PC-9 (cell line): ENCODE measurements at regions not wholly inside any gene's neighbourhood (a gene's known extent, or its start where the extent isn't known, plus 50 kb on each side); places are given as distances from the start of the nearest gene placed in this dataset.

Experiments
- BruUV-seq: library from RNA; stranded (reverse); fragments of 400-500 nt; replicated peaks from 2 replicates; lab custom pipeline; 2021; lab: Mats Ljungman, UMichigan
- CTCF ChIA-PET: fragments of 300-600 bp; sonication (Branson Sonifier 250); formaldehyde crosslinking; loops from one replicate; lab custom pipeline; 2022; ENCODE audit warnings: antibody characterized with exemption; lab: Charles Lee
- POLR2A ChIA-PET: fragments of 300-600 bp; sonication (Branson Sonifier 250); formaldehyde crosslinking; loops from one replicate; lab custom pipeline; 2022; ENCODE audit warnings: antibody characterized with exemption; ENCODE audit not compliant: unreplicated experiment; lab: Charles Lee
- DNase-seq, 2 experiments: peaks; one replicate each; pipeline versions ENCODE4 v3.0.0 to v3.0.0-alpha.2; 2015 to 2022; ENCODE audit warnings: mixed read lengths in 1 of 2
- H2AFZ ChIP-seq: fragments of 200-600 bp; sonication (generic); 2 replicates; pipeline ENCODE4 v1.8.1; 2017; ENCODE audit warnings: antibody characterized with exemption
- H3F3A ChIP-seq: fragments of 200-600 bp; sonication (generic); 2 replicates; pipeline ENCODE4 v1.8.1; 2017; ENCODE audit warnings: antibody characterized with exemption, mild to moderate bottlenecking, low read depth; ENCODE audit not compliant: insufficient read depth
- H3K27ac ChIP-seq: fragments of 200-600 bp; sonication (generic); 2 replicates; pipeline ENCODE4 v1.6.1; 2016; ENCODE audit warnings: mixed run types
- H3K27me3 ChIP-seq: fragments of 200-600 bp; sonication (generic); 2 replicates; pipeline ENCODE4 v1.6.1; 2016; ENCODE audit warnings: low read depth, mixed run types; ENCODE audit not compliant: insufficient read depth
- H3K36me3 ChIP-seq: fragments of 200-600 bp; sonication (generic); 2 replicates; pipeline ENCODE4 v1.6.1; 2016; ENCODE audit warnings: low read depth, mixed run types
- H3K4me1 ChIP-seq: fragments of 200-600 bp; sonication (generic); replicated peaks from 2 replicates; pipeline ENCODE4 v1.6.1; 2016; ENCODE audit warnings: mixed run types; ENCODE audit not compliant: insufficient read depth
- H3K4me2 ChIP-seq: fragments of 200-600 bp; sonication (generic); 2 replicates; pipeline ENCODE4 v1.6.1; 2017; ENCODE audit warnings: mixed run types
- H3K4me3 ChIP-seq: fragments of 200-600 bp; sonication (generic); 2 replicates; pipeline ENCODE4 v1.6.1; 2016; ENCODE audit warnings: mixed run types
- H3K79me2 ChIP-seq: fragments of 200-600 bp; sonication (generic); 2 replicates; pipeline ENCODE4 v1.6.1; 2017; ENCODE audit warnings: low read depth, mixed run types
- H3K9me2 ChIP-seq: fragments of 200-600 bp; sonication (generic); 2 replicates; pipeline ENCODE4 v1.8.1; 2017; ENCODE audit warnings: mild to moderate bottlenecking; ENCODE audit not compliant: insufficient read depth
- H3K9me3 ChIP-seq: fragments of 200-600 bp; sonication (generic); 2 replicates; pipeline ENCODE4 v1.8.1; 2016; ENCODE audit warnings: low read depth; ENCODE audit not compliant: insufficient read depth
- H4K20me1 ChIP-seq: fragments of 200-600 bp; sonication (generic); 2 replicates; pipeline ENCODE4 v1.8.1; 2017; ENCODE audit not compliant: insufficient read depth
- CTCF ChIP-seq: fragments of 200-600 bp; sonication (generic); conservative IDR thresholded peaks from 2 replicates; pipeline ENCODE4 v1.6.1; 2017; ENCODE audit warnings: mixed run types, antibody characterized with exemption, mild to moderate bottlenecking, moderate library complexity
- EZH2 ChIP-seq: fragments of 200-600 bp; sonication (generic); IDR thresholded peaks from 2 replicates; pipeline ENCODE4 v1.8.0; 2017; ENCODE audit warnings: antibody characterized with exemption, low read depth
- intact Hi-C: fragments of 100-400 bp; cut with micrococcal nuclease; formaldehyde crosslinking; loops from one replicate; pipeline ENCODE4 v1.10.0; 2022; ENCODE audit not compliant: unreplicated experiment

- TF ChIP-seq CTCF, result no peak
- no peak for TF ChIP-seq EZH2
- H3K4me1 ChIP-seq, result no peaks in the 10 kb centered on the region
- H2AFZ ChIP-seq, result no peak overlapping the region
- H3F3A ChIP-seq, result no peaks in the 10 kb centered on the region
- DNase-seq, result no peak
- intact Hi-C loops, result no loop called here
- H3K9me2 ChIP-seq, result no peaks in the 10 kb centered on the region
- no peaks in the 10 kb centered on the region for H3K9me3 ChIP-seq
- no peak overlapping the region for H3K4me2 ChIP-seq
- H3K79me2 ChIP-seq, result no peaks in the 10 kb centered on the region
- no peaks in the 10 kb centered on the region for H4K20me1 ChIP-seq
- H3K36me3 ChIP-seq, result no peaks in the 10 kb centered on the region
- no peaks in the 10 kb centered on the region for H3K27me3 ChIP-seq
- no peak overlapping the region for H3K27ac ChIP-seq
- H3K4me3 ChIP-seq, result no peak overlapping the region
- ChIA-PET POLR2A (no interaction called here), CTCF (no interaction called here)
- no TSS peak for BruUV-seq
Measured at GRCh38 chrX:78456909-78457308, 129.5 kb upstream of the CYSLTR1 start.

GRCh38 chrX:78455901-78456300, 128.5 kb upstream of the CYSLTR1 start:
- TF ChIP-seq EZH2 (no peak), CTCF (no peak)
- Histone ChIP-seq H3F3A (no peaks in the 10 kb centered on the region), H3K27me3 (no peaks in the 10 kb centered on the region), H3K79me2 (no peaks in the 10 kb centered on the region), H3K4me1 (no peaks in the 10 kb centered on the region), H3K9me2 (no peaks in the 10 kb centered on the region), H3K4me3 (no peak overlapping the region), H3K4me2 (no peak overlapping the region), H4K20me1 (no peaks in the 10 kb centered on the region), H3K9me3 (no peaks in the 10 kb centered on the region), H3K27ac (no peak overlapping the region), H2AFZ (no peak overlapping the region), H3K36me3 (no peaks in the 10 kb centered on the region)
- intact Hi-C loops, result no loop called here
- CTCF ChIA-PET, result no interaction called here
- DNase-seq, result no peak
- POLR2A ChIA-PET, result no interaction called here
- no TSS peak for BruUV-seq

DNA sequence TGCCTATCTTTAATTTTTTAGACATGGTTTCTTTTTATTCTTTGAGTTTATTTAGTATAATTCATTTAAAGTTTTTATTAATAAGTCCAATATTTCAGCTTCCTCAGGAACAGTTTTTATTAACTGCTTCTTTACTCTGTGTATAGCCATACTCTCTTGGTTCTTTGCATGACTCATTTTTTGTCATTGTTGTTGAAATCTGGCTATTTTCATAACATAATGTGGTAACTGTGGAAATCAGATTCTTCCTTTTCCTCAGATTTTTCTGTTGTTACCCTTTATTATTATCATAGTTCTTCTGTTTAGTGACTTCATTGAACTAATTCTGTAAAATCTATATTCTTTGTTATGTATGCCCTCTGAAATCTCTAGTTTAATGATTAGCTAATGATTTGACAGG, 124.9 kb upstream of the CYSLTR1 start:
- no peak overlapping the region for H3K4me2 ChIP-seq
- H3K4me1 ChIP-seq, result no peaks in the 10 kb centered on the region
- H4K20me1 ChIP-seq, result no peaks in the 10 kb centered on the region
- no peak for TF ChIP-seq EZH2
- no peak for TF ChIP-seq CTCF
- intact Hi-C loops, result no loop called here
- CTCF ChIA-PET, result no interaction called here
- no peaks in the 10 kb centered on the region for H3K9me2 ChIP-seq
- H2AFZ ChIP-seq, result no peak overlapping the region
- no TSS peak for BruUV-seq
- no peak overlapping the region for H3K4me3 ChIP-seq
- no peaks in the 10 kb centered on the region for H3K27me3 ChIP-seq
- no peak for DNase-seq
- POLR2A ChIA-PET, result no interaction called here
- no peaks in the 10 kb centered on the region for H3K9me3 ChIP-seq
- H3K36me3 ChIP-seq, result no peaks in the 10 kb centered on the region
- H3K79me2 ChIP-seq, result no peaks in the 10 kb centered on the region
- H3K27ac ChIP-seq, result no peak overlapping the region
- H3F3A ChIP-seq, result no peaks in the 10 kb centered on the region
